Tibial nerve (tissue), 4 donors: ENCODE measurements at regions not wholly inside any gene's neighbourhood (a gene's known extent, or its start where the extent isn't known, plus 50 kb on each side); places are given as distances from the start of the nearest gene placed in this dataset.
A peak's percentile ranks its signal among the peaks of the same experiment; 100 is the strongest.
"Not testable (repeated sequence)": the region's sequence is repeated elsewhere in the genome, so short reads cannot be mapped to it uniquely, and the experiment has no call there.

Experiments
- DNase-seq, 2 donors: peaks; one replicate each; pipeline ENCODE4 v3.0.0-alpha.2; 2019; ENCODE audit warnings: low spot score in 2 of 2
- H3K27ac ChIP-seq, 4 donors: fragments of 200-600 bp; sonication (generic) in 3 of 4; one replicate each; pipeline ENCODE4 v1.5.1; 2017 to 2019; ENCODE audit warnings: mild to moderate bottlenecking in 1 of 4
- H3K27me3 ChIP-seq, 2 donors: fragments of 200-600 bp; sonication (generic) in 1 of 2; one replicate each; pipeline versions ENCODE4 v1.5.1 to v1.6.0; 2017 to 2019
- H3K36me3 ChIP-seq, 3 donors: fragments of 200-600 bp; sonication (generic); one replicate each; pipeline ENCODE4 v1.5.1; 2018 to 2019
- H3K4me1 ChIP-seq, 4 donors: fragments of 200-600 bp; sonication (generic) in 3 of 4; one replicate each; pipeline ENCODE4 v1.5.1; 2017 to 2019
- H3K4me3 ChIP-seq, 4 donors: fragments of 200-600 bp; sonication (generic) in 3 of 4; one replicate each; pipeline ENCODE4 v1.5.1; 2017 to 2019; ENCODE audit warnings: mild to moderate bottlenecking in 1 of 4, moderate library complexity in 1 of 4
- H3K9me3 ChIP-seq, 4 donors: fragments of 200-600 bp; sonication (generic) in 3 of 4; one replicate each; pipeline ENCODE4 v1.5.1; 2017 to 2019
- EP300 ChIP-seq, 2 donors: sonication (generic); formaldehyde crosslinking; IDR thresholded peaks; one replicate each; pipeline ENCODE4 v1.6.1; 2017; ENCODE audit warnings: antibody characterized with exemption in 2 of 2, mild to moderate bottlenecking in 1 of 2
- POLR2A ChIP-seq, 2 donors: fragments of 450-650 bp; IDR thresholded peaks; one replicate each; pipeline ENCODE4 v1.6.1; 2017; ENCODE audit warnings: antibody characterized with exemption in 2 of 2, mild to moderate bottlenecking in 2 of 2, moderate library complexity in 2 of 2
- WGBS, 2 donors: methylation state at CpG; one replicate each; pipeline ENCODE4 v1.1.5; 2018; 5-methylcytosine and 5-hydroxymethylcytosine counted together
- TF ChIP-seq, protein P1 (sequence below), 5 experiments: fragments of 200-600 bp in 3 of 5; fragments of 450-650 bp in 2 of 5; sonication (generic) in 3 of 5; IDR thresholded peaks; one replicate each; pipeline ENCODE4 v1.5.1; 2016 to 2019; ENCODE audit warnings: antibody characterized with exemption in 5 of 5, mild to moderate bottlenecking in 3 of 5, moderate library complexity in 2 of 5

DNA sequence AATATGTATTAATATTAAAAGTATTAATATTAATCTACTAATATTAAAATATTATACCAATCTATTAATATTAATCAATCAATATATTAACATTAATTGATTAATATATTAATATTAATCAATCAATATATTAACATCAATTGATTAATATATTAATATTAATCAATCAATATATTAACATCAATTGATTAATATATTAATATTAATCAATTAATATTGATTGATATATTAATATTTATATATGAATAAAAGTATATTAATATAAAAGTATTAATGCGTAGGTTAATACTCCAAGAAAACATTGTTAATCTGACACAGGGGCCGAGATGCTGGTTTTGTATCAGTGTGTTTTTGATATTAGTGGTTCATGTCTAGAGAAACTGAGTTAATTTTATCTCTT lies 1430.1 kb upstream of the SEL1L start:
- H3K9me3 ChIP-seq = no peaks in the 10 kb centered on the region
- no peak for DNase-seq
- no peak overlapping the region for H3K27ac ChIP-seq
- TF ChIP-seq POLR2A (IDR thresholded peaks at IDR 0.05) = no peak
- TF ChIP-seq, protein P1, sequence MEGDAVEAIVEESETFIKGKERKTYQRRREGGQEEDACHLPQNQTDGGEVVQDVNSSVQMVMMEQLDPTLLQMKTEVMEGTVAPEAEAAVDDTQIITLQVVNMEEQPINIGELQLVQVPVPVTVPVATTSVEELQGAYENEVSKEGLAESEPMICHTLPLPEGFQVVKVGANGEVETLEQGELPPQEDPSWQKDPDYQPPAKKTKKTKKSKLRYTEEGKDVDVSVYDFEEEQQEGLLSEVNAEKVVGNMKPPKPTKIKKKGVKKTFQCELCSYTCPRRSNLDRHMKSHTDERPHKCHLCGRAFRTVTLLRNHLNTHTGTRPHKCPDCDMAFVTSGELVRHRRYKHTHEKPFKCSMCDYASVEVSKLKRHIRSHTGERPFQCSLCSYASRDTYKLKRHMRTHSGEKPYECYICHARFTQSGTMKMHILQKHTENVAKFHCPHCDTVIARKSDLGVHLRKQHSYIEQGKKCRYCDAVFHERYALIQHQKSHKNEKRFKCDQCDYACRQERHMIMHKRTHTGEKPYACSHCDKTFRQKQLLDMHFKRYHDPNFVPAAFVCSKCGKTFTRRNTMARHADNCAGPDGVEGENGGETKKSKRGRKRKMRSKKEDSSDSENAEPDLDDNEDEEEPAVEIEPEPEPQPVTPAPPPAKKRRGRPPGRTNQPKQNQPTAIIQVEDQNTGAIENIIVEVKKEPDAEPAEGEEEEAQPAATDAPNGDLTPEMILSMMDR (IDR thresholded peaks at IDR 0.05) = no peak
- no peak for TF ChIP-seq EP300 (IDR thresholded peaks at IDR 0.05)
- WGBS, 2 donors = 92 to 96% methylated on average over 2 of the region's 2 CpGs
- no peaks in the 10 kb centered on the region for H3K27me3 ChIP-seq
- H3K4me3 ChIP-seq = no peak overlapping the region
- H3K4me1 ChIP-seq = no peaks in the 10 kb centered on the region
- H3K36me3 ChIP-seq = no peaks in the 10 kb centered on the region

DNA sequence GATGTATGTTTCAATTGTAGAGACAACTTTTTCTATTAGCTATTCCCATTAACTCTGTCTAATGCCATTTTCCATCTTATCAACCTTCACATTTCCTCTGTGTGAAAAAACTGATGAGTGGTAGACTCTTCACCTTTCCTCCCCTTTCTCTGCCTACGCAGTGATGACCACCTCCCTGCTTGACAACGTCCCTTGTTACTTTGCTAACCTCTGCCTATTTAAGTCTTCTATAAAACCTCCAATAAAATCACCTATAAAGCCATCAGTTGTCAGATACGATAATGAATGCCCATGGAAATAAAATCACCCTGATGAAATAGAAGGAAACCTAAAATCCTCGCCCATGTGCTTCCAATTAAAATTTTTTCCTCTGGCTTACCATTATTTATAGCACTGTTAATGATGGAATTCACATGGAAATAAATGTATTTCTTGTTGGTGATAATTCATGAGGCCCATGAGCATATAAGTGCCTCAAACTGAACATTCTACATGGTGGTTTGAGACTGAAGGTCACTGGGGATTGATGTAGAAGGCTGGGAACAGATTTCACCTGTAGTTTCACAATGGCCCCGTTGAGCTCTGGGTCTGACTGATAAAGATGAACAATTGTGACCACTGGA lies 1454.0 kb upstream of the SEL1L start:
- no peak for DNase-seq
- TF ChIP-seq, protein P1 (IDR thresholded peaks at IDR 0.05) = no peak
- no peaks in the 10 kb centered on the region for H3K4me1 ChIP-seq
- 68 to 71% methylated on average over 5 of the region's 5 CpGs for WGBS, 2 donors
- H3K9me3 ChIP-seq = peaks cover 0 to 4% (median 0%) of the 10 kb centered on the region in 4 donors
- H3K27ac ChIP-seq = no peak overlapping the region
- H3K27me3 ChIP-seq = no peaks in the 10 kb centered on the region
- H3K4me3 ChIP-seq = no peak overlapping the region
- no peaks in the 10 kb centered on the region for H3K36me3 ChIP-seq

DNA sequence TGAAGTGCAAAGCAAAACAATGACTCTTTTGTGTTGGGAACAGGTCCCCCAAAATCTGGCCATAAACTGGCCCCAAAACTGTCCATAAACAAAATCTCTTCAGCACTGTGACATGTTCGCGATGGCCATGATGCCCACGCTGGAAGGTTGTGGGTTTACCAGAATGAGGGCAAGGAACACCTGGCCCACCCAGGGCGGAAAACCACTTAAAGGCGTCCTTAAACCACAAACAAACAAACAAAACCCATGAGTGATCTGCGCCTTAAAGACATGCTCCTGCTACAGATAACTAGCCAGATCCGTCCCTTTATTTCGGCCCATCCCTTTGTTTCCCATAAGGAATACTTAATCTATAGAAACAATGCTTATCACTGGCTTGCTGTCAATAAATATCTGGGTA lies 1460.9 kb upstream of the SEL1L start:
- H3K36me3 ChIP-seq, H3K9me3 ChIP-seq, DNase-seq, H3K27ac ChIP-seq, H3K4me3 ChIP-seq, H3K27me3 ChIP-seq: not testable (repeated sequence)
- WGBS, 2 donors = 97% methylated on average over 8 of the region's 8 CpGs
- peaks cover 0 to 19% (median 0%) of the 10 kb centered on the region in 4 donors for H3K4me1 ChIP-seq

DNA sequence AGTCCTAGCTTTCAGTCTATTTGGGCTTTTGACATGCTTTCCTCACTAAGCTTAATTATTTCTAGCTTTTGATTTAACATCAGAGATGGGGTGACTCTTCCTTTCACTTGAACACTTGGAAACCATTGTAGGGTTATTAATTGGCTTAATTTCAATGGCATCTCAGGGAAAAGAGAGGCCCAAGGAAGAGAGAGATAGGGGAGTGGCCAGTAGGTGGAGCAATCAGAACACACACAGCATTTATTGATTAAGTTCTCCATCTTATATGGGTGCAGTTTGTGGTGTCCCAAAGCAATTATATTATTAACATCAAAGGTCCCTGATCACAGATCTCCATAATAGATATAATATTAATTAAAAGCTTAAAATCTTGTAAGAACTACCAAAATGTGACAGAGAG lies 1466.1 kb upstream of the SEL1L start:
- DNase-seq = no peak
- TF ChIP-seq, protein P1 (IDR thresholded peaks at IDR 0.05) = peak in 1 of 5 experiments; percentile 8
- no peak for TF ChIP-seq EP300 (IDR thresholded peaks at IDR 0.05)
- no peak overlapping the region for H3K4me3 ChIP-seq
- H3K36me3 ChIP-seq = no peaks in the 10 kb centered on the region
- no peaks in the 10 kb centered on the region for H3K9me3 ChIP-seq
- no peaks in the 10 kb centered on the region for H3K27me3 ChIP-seq
- H3K27ac ChIP-seq = no peak overlapping the region
- peaks cover 0 to 19% (median 0%) of the 10 kb centered on the region in 4 donors for H3K4me1 ChIP-seq

DNA sequence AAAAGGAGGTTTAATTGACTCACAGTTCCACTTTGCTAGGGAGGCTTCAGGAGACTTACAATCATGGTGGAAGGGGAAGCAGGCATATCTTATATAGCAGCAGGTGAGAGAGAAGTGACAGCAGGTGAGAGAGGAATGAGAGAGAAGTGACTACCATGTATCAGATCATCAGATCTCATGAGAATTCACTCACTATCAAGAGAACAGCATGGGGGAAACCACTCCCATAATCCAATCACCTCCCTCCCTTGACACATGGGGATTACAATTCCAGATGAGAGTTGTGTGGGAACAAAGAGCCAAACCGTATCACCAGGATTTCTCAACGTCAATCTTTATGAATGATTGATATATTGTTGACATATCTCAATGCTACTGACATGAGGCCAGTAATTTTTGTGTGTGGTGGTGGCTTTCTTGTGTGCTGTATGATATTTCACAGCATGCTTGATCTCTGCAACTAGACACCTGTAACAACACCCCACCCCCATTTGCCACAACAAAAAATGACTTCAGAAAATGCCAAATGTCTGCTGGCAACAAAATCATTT lies 1470.9 kb upstream of the SEL1L start:
- TF ChIP-seq POLR2A (IDR thresholded peaks at IDR 0.05) = no peak
- TF ChIP-seq, protein P1 (IDR thresholded peaks at IDR 0.05) = no peak
- no peak for TF ChIP-seq EP300 (IDR thresholded peaks at IDR 0.05)
- 56% methylated on average over 2 of the region's 2 CpGs for WGBS, 2 donors
- Histone ChIP-seq H3K27me3 (no peaks in the 10 kb centered on the region), H3K9me3 (peaks cover 0 to 7% (median 0%) of the 10 kb centered on the region in 4 donors), H3K4me3 (no peak overlapping the region), H3K4me1 (no peaks in the 10 kb centered on the region), H3K27ac (no peak overlapping the region), H3K36me3 (no peaks in the 10 kb centered on the region)
- DNase-seq = no peak
